Trophoblast cell (in vitro differentiated cells and primary cell): ENCODE measurements at regions not wholly inside any gene's neighbourhood (a gene's known extent, or its start where the extent isn't known, plus 50 kb on each side); places are given as distances from the start of the nearest gene placed in this dataset.
"Not testable (repeated sequence)": the region's sequence is repeated elsewhere in the genome, so short reads cannot be mapped to it uniquely, and the experiment has no call there.

ENCODE experiments used
- DNase-seq, 2 donors: peaks; one replicate each; pipeline ENCODE4 v3.0.0-alpha.2; 2016
- H2AFZ ChIP-seq: 2 replicates; pipeline ENCODE4 v1.6.1; 2013; ENCODE audit warnings: low read length, moderate library complexity, mild to moderate bottlenecking; ENCODE audit not compliant: insufficient read depth, poor library complexity
- H2AK5ac ChIP-seq: 2 replicates; pipeline ENCODE4 v1.6.1; 2013; ENCODE audit warnings: mild to moderate bottlenecking, low read length
- H2BK120ac ChIP-seq: 2 replicates; pipeline ENCODE4 v1.6.1; 2013; ENCODE audit warnings: low read length, mild to moderate bottlenecking, moderate library complexity; ENCODE audit not compliant: insufficient read depth, poor library complexity
- H2BK12ac ChIP-seq: 2 replicates; pipeline ENCODE4 v1.6.1; 2013; ENCODE audit warnings: mild to moderate bottlenecking, low read length, moderate library complexity
- H2BK5ac ChIP-seq: 2 replicates; pipeline ENCODE4 v1.6.1; 2013; ENCODE audit warnings: low read length, low read depth, moderate library complexity, mild to moderate bottlenecking; ENCODE audit not compliant: poor library complexity
- H3K14ac ChIP-seq: 2 replicates; pipeline ENCODE4 v1.6.1; 2013; ENCODE audit warnings: mild to moderate bottlenecking, low read length
- H3K18ac ChIP-seq: 2 replicates; pipeline ENCODE4 v1.6.1; 2013; ENCODE audit warnings: mild to moderate bottlenecking, low read length
- H3K23ac ChIP-seq: 2 replicates; pipeline ENCODE4 v1.6.1; 2013; ENCODE audit warnings: low read length
- H3K27ac ChIP-seq: 2 replicates; pipeline ENCODE4 v1.5.1; 2013; ENCODE audit warnings: low read depth, mild to moderate bottlenecking, inconsistent platforms, low read length, moderate library complexity
- H3K27me3 ChIP-seq: 2 replicates; pipeline ENCODE4 v1.6.1; 2013; ENCODE audit warnings: inconsistent platforms, mild to moderate bottlenecking, low read length, moderate library complexity; ENCODE audit not compliant: insufficient read depth
- H3K36me3 ChIP-seq, 2 experiments: 1 replicate in 1 of 2; 2 replicates in 1 of 2; pipeline ENCODE4 v1.6.1; 2013; ENCODE audit warnings: low read length in 2 of 2, mild to moderate bottlenecking in 2 of 2, moderate library complexity in 1 of 2; ENCODE audit not compliant: insufficient read depth in 2 of 2, control insufficient read depth in 1 of 2
- H3K4ac ChIP-seq: 2 replicates; pipeline ENCODE4 v1.6.1; 2013; ENCODE audit warnings: low read depth, mild to moderate bottlenecking, low read length, moderate library complexity
- H3K4me1 ChIP-seq, 2 experiments: 1 replicate in 1 of 2; 2 replicates in 1 of 2; pipeline ENCODE4 v1.6.1; 2013; ENCODE audit warnings: low read length in 2 of 2, mild to moderate bottlenecking in 2 of 2, moderate library complexity in 1 of 2; ENCODE audit not compliant: insufficient read depth in 2 of 2, control insufficient read depth in 1 of 2
- H3K4me2 ChIP-seq: 2 replicates; pipeline ENCODE4 v1.6.1; 2013; ENCODE audit warnings: inconsistent platforms, mild to moderate bottlenecking, low read length, moderate library complexity
- H3K4me3 ChIP-seq: 2 replicates; pipeline ENCODE4 v1.5.1; 2013; ENCODE audit warnings: mild to moderate bottlenecking, low read depth, low read length, inconsistent platforms
- H3K79me1 ChIP-seq: one replicate; pipeline ENCODE4 v1.6.1; 2013; ENCODE audit warnings: low read length
- H3K79me2 ChIP-seq: 2 replicates; pipeline ENCODE4 v1.6.1; 2013; ENCODE audit warnings: low read length, mild to moderate bottlenecking; ENCODE audit not compliant: control insufficient read depth, insufficient read depth, poor library complexity
- H3K9ac ChIP-seq: 2 replicates; pipeline ENCODE4 v1.6.1; 2013; ENCODE audit warnings: mild to moderate bottlenecking, low read length
- H3K9me3 ChIP-seq: 2 replicates; pipeline ENCODE4 v1.6.1; 2013; ENCODE audit warnings: low read depth, mild to moderate bottlenecking, control low read depth, inconsistent platforms, low read length; ENCODE audit not compliant: insufficient read depth
- H4K12ac ChIP-seq: 2 replicates; pipeline ENCODE4 v1.6.1; 2013; ENCODE audit warnings: low read depth, mild to moderate bottlenecking, low read length, moderate library complexity
- H4K8ac ChIP-seq: 2 replicates; pipeline ENCODE4 v1.6.1; 2013; ENCODE audit warnings: low read depth, mild to moderate bottlenecking, low read length, moderate library complexity
- H4K91ac ChIP-seq: one replicate; pipeline ENCODE4 v1.6.1; 2013; ENCODE audit warnings: low read depth, mild to moderate bottlenecking, low read length, moderate library complexity
- WGBS: extraction: QIAGEN DNeasy Blood & Tissue Kit; methylation state at CpG from one replicate; pipeline ENCODE4 v1.1.7; 2013; ENCODE audit warnings: missing lambda C conversion rate; ENCODE audit not compliant: insufficient read length, insufficient coverage; ENCODE audit errors: extremely low coverage; 5-methylcytosine and 5-hydroxymethylcytosine counted together

- H3K14ac ChIP-seq, H3K79me2 ChIP-seq, H3K18ac ChIP-seq, H3K4me2 ChIP-seq, H3K4me3 ChIP-seq, H3K36me3 ChIP-seq, H3K4me1 ChIP-seq, H2BK120ac ChIP-seq, H4K8ac ChIP-seq, H4K91ac ChIP-seq, H3K4ac ChIP-seq, H3K23ac ChIP-seq, H3K27me3 ChIP-seq, H4K12ac ChIP-seq, H2AK5ac ChIP-seq, H3K9me3 ChIP-seq, H2AFZ ChIP-seq, H3K27ac ChIP-seq, H2BK5ac ChIP-seq, H2BK12ac ChIP-seq, H3K79me1 ChIP-seq, H3K9ac ChIP-seq, DNase-seq: not testable (repeated sequence)
- no CpG with 5 or more reads among the region's 2 CpGs for WGBS
Measured at GRCh38 chr7:153723892-153724291, 328.3 kb upstream of the DPP6 start.

- H3K4me1 ChIP-seq: not testable (repeated sequence)
Measured at GRCh38 chr7:153731504-153731903, 320.7 kb upstream of the DPP6 start.

GRCh38 chr7:153743434-153743833, 308.8 kb upstream of the DPP6 start:
- not testable (repeated sequence) for H3K4me2 ChIP-seq, H3K9me3 ChIP-seq, H3K14ac ChIP-seq, H4K91ac ChIP-seq, H3K79me2 ChIP-seq, H3K27me3 ChIP-seq, H3K27ac ChIP-seq, H2AK5ac ChIP-seq, DNase-seq, H3K79me1 ChIP-seq, H3K4me3 ChIP-seq, H3K4me1 ChIP-seq, H4K12ac ChIP-seq, H3K18ac ChIP-seq, H2AFZ ChIP-seq, H3K4ac ChIP-seq, H3K36me3 ChIP-seq, H3K9ac ChIP-seq, H2BK12ac ChIP-seq, H3K23ac ChIP-seq, H2BK120ac ChIP-seq, H4K8ac ChIP-seq, H2BK5ac ChIP-seq
- WGBS: no CpG with 5 or more reads among the region's 2 CpGs

More at GRCh38 chr7:153731504-153731903, 320.7 kb upstream of the DPP6 start:
- H2AK5ac ChIP-seq, H2BK12ac ChIP-seq, H2BK5ac ChIP-seq, H2AFZ ChIP-seq, H3K79me1 ChIP-seq, H3K23ac ChIP-seq, H3K9me3 ChIP-seq, H3K4ac ChIP-seq, H4K12ac ChIP-seq, H4K91ac ChIP-seq, H3K14ac ChIP-seq, H3K18ac ChIP-seq, H2BK120ac ChIP-seq, H3K27ac ChIP-seq, DNase-seq, H3K79me2 ChIP-seq, H3K4me2 ChIP-seq, H3K27me3 ChIP-seq, H3K36me3 ChIP-seq, H3K9ac ChIP-seq, H3K4me3 ChIP-seq, H4K8ac ChIP-seq: not testable (repeated sequence)
- WGBS: no CpG with 5 or more reads among the region's 7 CpGs

- H3K4me2 ChIP-seq, H3K18ac ChIP-seq, H3K4me1 ChIP-seq, H2BK120ac ChIP-seq, H3K79me2 ChIP-seq, H3K14ac ChIP-seq, H3K23ac ChIP-seq, H2AFZ ChIP-seq, H3K36me3 ChIP-seq, H2AK5ac ChIP-seq, H4K12ac ChIP-seq, DNase-seq, H3K9ac ChIP-seq, H3K4me3 ChIP-seq, H3K4ac ChIP-seq, H4K8ac ChIP-seq, H2BK5ac ChIP-seq, H3K79me1 ChIP-seq, H2BK12ac ChIP-seq, H3K27me3 ChIP-seq, H4K91ac ChIP-seq, H3K9me3 ChIP-seq, H3K27ac ChIP-seq: not testable (repeated sequence)
- no CpG with 5 or more reads among the region's 21 CpGs for WGBS
Measured at GRCh38 chr7:153747969-153748368, 304.2 kb upstream of the DPP6 start.
